ENCODE measurements at regions not wholly inside any gene's neighbourhood (a gene's known extent, or its start where the extent isn't known, plus 50 kb on each side); places are given as distances from the start of the nearest gene placed in this dataset.
"Not testable (repeated sequence)": the region's sequence is repeated elsewhere in the genome, so short reads cannot be mapped to it uniquely, and the experiment has no call there.

- Histone ChIP-seq H3K4me3 (replicated peaks; ENCODE audit: low read depth, low read length) (no peak overlapping the region), H3K27me3 (replicated peaks; ENCODE audit: control insufficient read depth, insufficient read depth, low read length) (no peaks in the 10 kb centered on the region)
- no peak for TF ChIP-seq CTCF (IDR thresholded peaks at IDR 0.05; ENCODE audit: insufficient read depth, low read length, poor library complexity, severe bottlenecking)
Measured at GRCh38 chr2:134041877-134042276, 212.0 kb upstream of the MGAT5 start.

GRCh38 chr2:134043028-134043427 is 210.8 kb upstream of the MGAT5 start:
- DNase-seq (ENCODE audit: extremely low read depth, insufficient read length); H3K4me3 ChIP-seq (replicated peaks; ENCODE audit: low read depth, low read length): not testable (repeated sequence)

More at GRCh38 chr2:134041877-134042276, 212.0 kb upstream of the MGAT5 start:
- no peak for DNase-seq (ENCODE audit: extremely low read depth, insufficient read length)
- H3K36me3 ChIP-seq (ENCODE audit: control insufficient read depth, insufficient read depth, low read length) = no peaks in the 10 kb centered on the region

GRCh38 chr2:134052173-134052572 is 201.7 kb upstream of the MGAT5 start:
- no peaks in the 10 kb centered on the region for H3K27me3 ChIP-seq (replicated peaks; ENCODE audit: control insufficient read depth, insufficient read depth, low read length)
- TF ChIP-seq CTCF (IDR thresholded peaks at IDR 0.05; ENCODE audit: insufficient read depth, low read length, poor library complexity, severe bottlenecking) = no peak
- no peak overlapping the region for H3K4me3 ChIP-seq (replicated peaks; ENCODE audit: low read depth, low read length)
- no peaks in the 10 kb centered on the region for H3K36me3 ChIP-seq (ENCODE audit: control insufficient read depth, insufficient read depth, low read length)
- DNase-seq (ENCODE audit: extremely low read depth, insufficient read length) = no peak

More at GRCh38 chr2:134043028-134043427, 210.8 kb upstream of the MGAT5 start:
- not testable (repeated sequence) for H3K36me3 ChIP-seq (ENCODE audit: control insufficient read depth, insufficient read depth, low read length); H3K27me3 ChIP-seq (replicated peaks; ENCODE audit: control insufficient read depth, insufficient read depth, low read length)

GRCh38 chr2:134056173-134056572 is 197.7 kb upstream of the MGAT5 start:
- DNase-seq (ENCODE audit: extremely low read depth, insufficient read length) = no peak
- no peaks in the 10 kb centered on the region for H3K36me3 ChIP-seq (ENCODE audit: control insufficient read depth, insufficient read depth, low read length)
- H3K27me3 ChIP-seq (replicated peaks; ENCODE audit: control insufficient read depth, insufficient read depth, low read length) = no peaks in the 10 kb centered on the region
- no peak for TF ChIP-seq CTCF (IDR thresholded peaks at IDR 0.05; ENCODE audit: insufficient read depth, low read length, poor library complexity, severe bottlenecking)
- no peak overlapping the region for H3K4me3 ChIP-seq (replicated peaks; ENCODE audit: low read depth, low read length)

- not testable (repeated sequence) for H3K36me3 ChIP-seq (ENCODE audit: control insufficient read depth, insufficient read depth, low read length); H3K27me3 ChIP-seq (replicated peaks; ENCODE audit: control insufficient read depth, insufficient read depth, low read length); DNase-seq (ENCODE audit: extremely low read depth, insufficient read length); H3K4me3 ChIP-seq (replicated peaks; ENCODE audit: low read depth, low read length)
Measured at GRCh38 chr2:134061066-134061465, 192.8 kb upstream of the MGAT5 start.

GRCh38 chr2:134062235-134062634 is 191.6 kb upstream of the MGAT5 start:
- not testable (repeated sequence) for H3K36me3 ChIP-seq (ENCODE audit: control insufficient read depth, insufficient read depth, low read length); DNase-seq (ENCODE audit: extremely low read depth, insufficient read length); H3K27me3 ChIP-seq (replicated peaks; ENCODE audit: control insufficient read depth, insufficient read depth, low read length); H3K4me3 ChIP-seq (replicated peaks; ENCODE audit: low read depth, low read length)

GRCh38 chr2:134063916-134064315 is 190.0 kb upstream of the MGAT5 start:
- not testable (repeated sequence) for H3K4me3 ChIP-seq (replicated peaks; ENCODE audit: low read depth, low read length); DNase-seq (ENCODE audit: extremely low read depth, insufficient read length)

GRCh38 chr2:134070281-134070741 is 183.6 kb upstream of the MGAT5 start:
- DNase-seq (ENCODE audit: extremely low read depth, insufficient read length) = no peak
- Histone ChIP-seq H3K36me3 (ENCODE audit: control insufficient read depth, insufficient read depth, low read length) (no peaks in the 10 kb centered on the region), H3K4me3 (replicated peaks; ENCODE audit: low read depth, low read length) (no peak overlapping the region), H3K27me3 (replicated peaks; ENCODE audit: control insufficient read depth, insufficient read depth, low read length) (no peaks in the 10 kb centered on the region)
- TF ChIP-seq CTCF (IDR thresholded peaks at IDR 0.05; ENCODE audit: insufficient read depth, low read length, poor library complexity, severe bottlenecking) = no peak

More at GRCh38 chr2:134063916-134064315, 190.0 kb upstream of the MGAT5 start:
- not testable (repeated sequence) for H3K27me3 ChIP-seq (replicated peaks; ENCODE audit: control insufficient read depth, insufficient read depth, low read length); H3K36me3 ChIP-seq (ENCODE audit: control insufficient read depth, insufficient read depth, low read length)
